ENCODE measurements at regions not wholly inside any gene's neighbourhood (a gene's known extent, or its start where the extent isn't known, plus 50 kb on each side); places are given as distances from the start of the nearest gene placed in this dataset.

- no peaks in the 10 kb centered on the region for H3K9me3 Mint-ChIP-seq (ENCODE audit: low read depth)
- intact Hi-C loops (cut with DNase I, micrococcal nuclease), result no loop called here
- H3K4me1 Mint-ChIP-seq, result no peaks in the 10 kb centered on the region
- ATAC-seq, result no peak
- H3K36me3 Mint-ChIP-seq (ENCODE audit: low read depth), result no peaks in the 10 kb centered on the region
- no peaks in the 10 kb centered on the region for H3K27me3 Mint-ChIP-seq
- no peak overlapping the region for H3K4me3 Mint-ChIP-seq
- H3K27ac Mint-ChIP-seq, result no peak overlapping the region
- CTCF ChIA-PET, result no interaction called here
- POLR2A ChIA-PET, result no interaction called here
- DNase-seq, result no peak
Measured at GRCh38 chr4:128337863-128338262, 50.2 kb upstream of the PGRMC2 start.

Data from activated CD4-positive, alpha-beta T cell treated with anti-CD3 and anti-CD28 coated beads for 36 hours (primary cell).